ENCODE measurements at regions not wholly inside any gene's neighbourhood (a gene's known extent, or its start where the extent isn't known, plus 50 kb on each side); places are given as distances from the start of the nearest gene placed in this dataset.

DNA sequence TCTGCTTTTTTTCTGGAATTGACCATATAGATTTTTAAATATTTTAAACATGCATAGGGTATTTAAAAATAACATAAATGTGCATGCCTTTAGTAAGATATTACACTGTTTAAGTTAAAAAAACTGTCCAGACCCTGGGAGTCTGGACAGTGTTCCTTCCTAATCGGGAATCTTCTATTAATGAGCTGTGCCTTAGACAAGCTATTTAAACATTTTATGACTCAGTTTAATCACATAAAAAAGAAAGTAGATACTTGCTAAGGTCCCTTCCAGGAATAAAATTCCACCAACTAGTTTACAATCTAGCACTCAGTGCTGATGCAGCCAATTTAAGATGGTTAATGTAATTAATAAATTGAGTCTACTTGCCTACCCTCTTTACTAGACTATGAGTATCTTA, 140.4 kb upstream of the DPH6 start:
- H3K4me3 ChIP-seq (ENCODE audit: low read length), result no peak overlapping the region
- DNase-seq (ENCODE audit: low read depth), result no peak
- TF ChIP-seq, protein P1, sequence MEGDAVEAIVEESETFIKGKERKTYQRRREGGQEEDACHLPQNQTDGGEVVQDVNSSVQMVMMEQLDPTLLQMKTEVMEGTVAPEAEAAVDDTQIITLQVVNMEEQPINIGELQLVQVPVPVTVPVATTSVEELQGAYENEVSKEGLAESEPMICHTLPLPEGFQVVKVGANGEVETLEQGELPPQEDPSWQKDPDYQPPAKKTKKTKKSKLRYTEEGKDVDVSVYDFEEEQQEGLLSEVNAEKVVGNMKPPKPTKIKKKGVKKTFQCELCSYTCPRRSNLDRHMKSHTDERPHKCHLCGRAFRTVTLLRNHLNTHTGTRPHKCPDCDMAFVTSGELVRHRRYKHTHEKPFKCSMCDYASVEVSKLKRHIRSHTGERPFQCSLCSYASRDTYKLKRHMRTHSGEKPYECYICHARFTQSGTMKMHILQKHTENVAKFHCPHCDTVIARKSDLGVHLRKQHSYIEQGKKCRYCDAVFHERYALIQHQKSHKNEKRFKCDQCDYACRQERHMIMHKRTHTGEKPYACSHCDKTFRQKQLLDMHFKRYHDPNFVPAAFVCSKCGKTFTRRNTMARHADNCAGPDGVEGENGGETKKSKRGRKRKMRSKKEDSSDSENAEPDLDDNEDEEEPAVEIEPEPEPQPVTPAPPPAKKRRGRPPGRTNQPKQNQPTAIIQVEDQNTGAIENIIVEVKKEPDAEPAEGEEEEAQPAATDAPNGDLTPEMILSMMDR (conservative IDR thresholded peaks at IDR 0.05; ENCODE audit: low read length), result no peak

DNA sequence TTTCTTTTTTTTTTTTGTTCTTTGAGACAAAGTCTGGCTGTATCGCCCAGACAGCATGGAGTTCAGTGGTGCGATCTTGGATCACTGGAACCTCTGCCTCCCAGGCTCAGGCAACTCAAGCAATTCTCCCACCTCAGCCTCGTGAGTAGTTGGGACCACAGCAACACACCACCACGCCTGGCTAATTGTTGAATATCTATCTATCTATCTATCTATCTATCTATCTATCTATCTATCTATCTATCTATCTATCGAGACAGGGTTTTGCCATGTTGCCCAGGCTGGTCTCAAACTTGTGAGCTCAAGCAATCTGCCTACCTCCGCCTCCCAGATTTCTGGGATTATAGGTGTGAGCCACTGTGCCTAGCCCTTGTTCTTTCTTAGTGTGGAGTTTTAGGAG, 143.3 kb upstream of the DPH6 start:
- no peak overlapping the region for H3K4me3 ChIP-seq (ENCODE audit: low read length)
- DNase-seq (ENCODE audit: low read depth), result no peak
- TF ChIP-seq, protein P1 (conservative IDR thresholded peaks at IDR 0.05; ENCODE audit: low read length), result no peak

DNA sequence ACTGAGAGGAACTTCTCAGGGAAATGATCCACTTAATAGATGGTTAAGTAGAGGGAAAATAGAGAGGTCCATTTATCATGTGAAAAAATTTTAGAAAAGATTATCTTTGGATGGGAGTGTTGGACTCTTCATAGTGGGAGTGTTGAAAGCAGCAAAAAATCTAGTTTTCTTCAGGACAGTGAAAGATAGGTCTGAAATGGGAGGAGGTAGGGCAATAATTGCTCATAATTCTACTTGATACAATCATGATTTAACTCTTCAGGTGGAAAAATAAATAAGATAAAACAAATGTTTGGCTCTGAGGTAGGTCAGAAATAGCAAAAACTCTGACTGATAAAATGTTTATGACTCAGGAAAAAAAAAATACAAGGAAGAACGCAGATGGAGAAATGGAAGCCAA, 144.1 kb upstream of the DPH6 start:
- TF ChIP-seq, protein P1 (conservative IDR thresholded peaks at IDR 0.05; ENCODE audit: low read length), result no peak

DNA sequence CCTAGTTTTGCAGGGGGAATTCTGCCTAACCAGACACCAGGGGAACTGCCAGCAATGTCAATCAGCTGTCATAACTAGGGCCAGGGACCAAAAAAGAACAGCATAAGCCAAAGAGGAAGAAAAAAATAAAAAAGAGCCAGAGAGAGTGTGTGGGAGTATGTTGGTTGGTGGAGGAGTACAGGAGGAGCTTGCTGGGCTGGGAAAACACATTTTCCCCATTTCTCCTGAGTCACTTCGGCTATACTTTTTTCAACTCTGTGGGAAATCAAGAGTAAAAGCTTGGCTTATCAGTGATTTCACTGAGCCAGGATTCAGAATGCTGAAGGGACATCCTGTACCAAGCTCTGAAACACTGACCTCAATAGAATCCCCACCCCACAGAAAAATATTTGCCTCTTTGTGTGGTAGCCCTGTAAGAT, 144.7 kb upstream of the DPH6 start:
- TF ChIP-seq, protein P1 (conservative IDR thresholded peaks at IDR 0.05; ENCODE audit: low read length), result no peak
- no peak overlapping the region for H3K4me3 ChIP-seq (ENCODE audit: low read length)
- DNase-seq (ENCODE audit: low read depth), result peak; percentile 36

More for the DNA sequence above, 144.1 kb upstream of the DPH6 start:
- DNase-seq (ENCODE audit: low read depth), result no peak
- H3K4me3 ChIP-seq (ENCODE audit: low read length), result no peak overlapping the region

DNA sequence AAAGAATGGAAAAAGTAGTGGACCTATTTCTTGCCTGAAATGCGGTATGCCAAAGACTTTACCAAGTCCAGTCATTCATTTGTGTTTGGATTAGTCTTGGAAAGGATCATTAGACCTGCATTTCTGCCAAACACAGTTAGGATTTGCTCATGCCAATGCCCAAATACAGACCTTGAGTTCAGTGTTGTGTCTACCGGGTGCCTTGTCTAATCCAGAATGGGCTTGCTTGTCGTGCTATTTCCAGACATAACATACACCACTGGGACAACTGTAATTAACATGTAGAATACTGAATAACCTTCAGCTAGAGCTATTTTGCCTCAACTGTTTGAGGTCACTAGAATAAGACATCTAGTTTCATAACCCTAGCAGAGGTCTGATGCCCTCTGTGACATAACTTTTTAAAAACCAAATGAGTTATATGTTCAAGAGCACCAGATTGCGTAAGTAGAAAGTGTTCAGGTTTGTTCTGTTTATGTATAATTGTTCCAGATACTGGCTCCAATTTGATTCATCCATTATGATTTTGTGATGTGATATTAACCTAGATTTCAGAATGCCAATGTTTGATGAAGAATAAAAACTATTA, 145.3 kb upstream of the DPH6 start:
- no peak for DNase-seq (ENCODE audit: low read depth)
- TF ChIP-seq, protein P1 (conservative IDR thresholded peaks at IDR 0.05; ENCODE audit: low read length), result no peak
- no peak overlapping the region for H3K4me3 ChIP-seq (ENCODE audit: low read length)

DNA sequence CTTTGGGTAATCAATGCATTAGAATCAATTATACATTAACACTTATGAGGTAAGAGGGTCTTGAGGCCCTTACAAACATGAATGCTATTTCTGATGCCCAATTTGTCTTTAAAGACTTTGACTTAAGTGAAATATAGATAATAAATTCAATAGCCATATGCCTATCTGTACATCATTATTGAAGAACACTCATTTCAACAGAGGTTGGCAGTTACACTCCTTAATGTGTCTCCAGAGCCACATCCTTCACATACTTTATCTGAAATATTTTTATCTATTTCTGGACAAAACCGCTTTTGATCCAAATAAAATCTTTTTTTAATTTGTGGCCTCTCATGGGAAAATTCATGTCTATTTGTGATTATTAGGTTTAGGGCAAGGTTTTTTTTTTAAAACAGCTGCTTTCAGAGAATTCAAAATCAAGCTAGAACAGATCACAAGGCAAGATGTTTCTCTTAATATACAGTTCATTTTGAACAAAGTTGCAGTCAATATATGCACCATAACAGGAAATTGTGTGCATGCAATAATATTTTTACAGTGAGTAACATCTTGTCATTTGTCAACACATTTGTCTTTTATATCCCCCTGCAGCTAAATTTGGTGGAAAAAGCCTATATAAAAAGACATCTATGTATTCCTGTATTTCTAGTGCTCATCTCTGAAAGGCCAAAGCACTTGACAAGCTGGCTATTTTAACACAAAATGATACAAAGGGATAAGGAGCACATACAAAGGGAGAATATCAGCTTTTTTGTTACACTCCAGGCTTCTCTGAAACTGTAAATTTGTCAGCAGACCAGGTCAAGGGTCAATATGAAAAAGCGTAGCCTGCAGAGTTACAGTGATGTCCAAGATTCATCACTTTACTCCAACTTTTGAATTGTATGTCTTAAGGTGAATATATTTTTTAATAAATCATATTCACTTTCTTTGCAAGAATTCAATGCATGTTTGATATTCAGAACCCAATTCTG, 146.2 kb upstream of the DPH6 start:
- DNase-seq (ENCODE audit: low read depth), result no peak
- TF ChIP-seq, protein P1 (conservative IDR thresholded peaks at IDR 0.05; ENCODE audit: low read length), result no peak
- no peak overlapping the region for H3K4me3 ChIP-seq (ENCODE audit: low read length)

DNA sequence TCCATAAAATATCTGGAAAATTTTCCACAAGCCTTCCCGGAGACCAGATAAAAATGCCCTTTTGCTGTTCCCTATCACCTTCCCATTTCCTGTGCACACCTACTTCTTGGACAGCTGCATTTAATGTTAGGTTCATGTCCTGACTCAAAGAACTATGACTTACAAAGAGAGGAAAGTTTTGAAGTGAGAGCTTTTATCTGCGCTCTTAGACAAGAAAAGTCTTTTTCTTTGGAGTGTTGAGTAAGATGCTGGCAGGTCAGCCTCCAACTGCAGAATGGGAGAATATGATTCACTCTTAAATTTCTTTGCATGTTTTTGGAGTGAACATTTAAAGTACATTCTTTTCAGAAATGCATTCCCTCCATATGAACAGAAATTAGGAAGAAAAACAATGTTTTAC, 147.3 kb upstream of the DPH6 start:
- no peak overlapping the region for H3K4me3 ChIP-seq (ENCODE audit: low read length)
- no peak for DNase-seq (ENCODE audit: low read depth)
- TF ChIP-seq, protein P1 (conservative IDR thresholded peaks at IDR 0.05; ENCODE audit: low read length), result no peak

Measured in AG10803 (cell line).